AML-193 (cell line): ENCODE measurements at regions not wholly inside any gene's neighbourhood (a gene's known extent, or its start where the extent isn't known, plus 50 kb on each side); places are given as distances from the start of the nearest gene placed in this dataset.

Experiments used
- DNase-seq, 2 experiments: peaks; one replicate each; lab custom pipeline; 2025; lab: John Stamatoyannopoulos, UW

DNA sequence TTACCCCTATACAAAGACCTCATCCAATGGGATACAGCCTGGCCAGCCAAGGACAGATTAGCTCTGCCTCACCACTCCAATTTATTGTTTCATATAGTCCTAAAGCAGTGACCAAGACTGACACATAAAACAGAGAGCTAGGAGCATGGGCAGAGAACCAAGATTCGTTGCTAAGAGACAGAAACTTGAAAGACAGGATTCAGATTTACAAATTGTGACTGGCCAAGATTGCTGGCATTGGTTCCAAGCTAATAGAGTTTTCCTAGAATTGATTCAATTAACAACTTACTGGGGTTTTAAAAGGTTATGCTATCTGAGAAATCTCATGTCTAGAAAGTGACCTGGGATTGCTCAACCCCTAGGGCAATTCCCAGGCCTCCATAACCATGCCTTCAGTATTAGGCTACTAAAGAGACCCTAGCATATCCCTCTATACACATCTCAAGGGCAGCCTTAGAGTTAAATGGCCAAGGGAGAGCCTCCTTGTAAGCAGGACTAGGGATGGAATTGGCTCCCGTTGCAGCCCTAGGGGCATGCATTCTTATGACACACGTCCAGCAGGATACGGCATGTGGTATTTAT lies 75.6 kb downstream of the ICOS start:
- no peak for DNase-seq

DNA sequence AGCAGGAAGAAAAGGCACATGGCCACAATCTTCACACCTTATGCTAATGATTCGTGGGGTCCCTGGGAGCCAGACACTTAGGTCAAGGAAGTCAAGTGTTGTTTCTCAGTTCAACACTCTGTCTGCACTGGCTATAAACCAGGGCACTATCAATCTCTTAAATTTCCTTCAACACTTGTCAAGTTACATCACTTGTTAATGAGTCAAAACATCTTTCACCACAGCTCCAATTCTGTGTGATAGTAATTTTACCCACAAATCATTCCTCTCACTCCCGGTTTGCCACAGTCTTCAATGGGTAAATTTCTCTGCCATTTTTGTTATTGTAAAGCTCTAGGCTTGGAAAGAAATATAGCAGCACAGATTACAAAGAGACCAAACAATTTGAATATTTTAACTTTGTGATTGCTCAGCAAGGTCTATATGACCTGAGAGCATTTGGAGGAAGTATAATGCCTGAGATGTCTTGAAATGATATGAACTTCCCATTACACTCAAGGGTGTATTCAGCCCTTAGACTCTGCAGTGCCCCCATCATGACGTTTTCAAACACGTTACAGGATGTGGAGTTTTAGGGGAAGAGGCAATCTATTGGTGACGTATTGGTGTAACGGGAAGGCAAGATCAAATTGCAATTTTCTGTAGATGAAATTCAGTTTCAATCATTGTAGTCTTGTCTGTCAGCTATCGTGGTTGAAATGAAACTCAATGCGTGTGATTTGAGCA lies 78.7 kb downstream of the ICOS start:
- DNase-seq: no peak

- DNase-seq: no peak
Observed at GRCh38 chr2:204018717-204019116, 82.2 kb downstream of the ICOS start.

DNA sequence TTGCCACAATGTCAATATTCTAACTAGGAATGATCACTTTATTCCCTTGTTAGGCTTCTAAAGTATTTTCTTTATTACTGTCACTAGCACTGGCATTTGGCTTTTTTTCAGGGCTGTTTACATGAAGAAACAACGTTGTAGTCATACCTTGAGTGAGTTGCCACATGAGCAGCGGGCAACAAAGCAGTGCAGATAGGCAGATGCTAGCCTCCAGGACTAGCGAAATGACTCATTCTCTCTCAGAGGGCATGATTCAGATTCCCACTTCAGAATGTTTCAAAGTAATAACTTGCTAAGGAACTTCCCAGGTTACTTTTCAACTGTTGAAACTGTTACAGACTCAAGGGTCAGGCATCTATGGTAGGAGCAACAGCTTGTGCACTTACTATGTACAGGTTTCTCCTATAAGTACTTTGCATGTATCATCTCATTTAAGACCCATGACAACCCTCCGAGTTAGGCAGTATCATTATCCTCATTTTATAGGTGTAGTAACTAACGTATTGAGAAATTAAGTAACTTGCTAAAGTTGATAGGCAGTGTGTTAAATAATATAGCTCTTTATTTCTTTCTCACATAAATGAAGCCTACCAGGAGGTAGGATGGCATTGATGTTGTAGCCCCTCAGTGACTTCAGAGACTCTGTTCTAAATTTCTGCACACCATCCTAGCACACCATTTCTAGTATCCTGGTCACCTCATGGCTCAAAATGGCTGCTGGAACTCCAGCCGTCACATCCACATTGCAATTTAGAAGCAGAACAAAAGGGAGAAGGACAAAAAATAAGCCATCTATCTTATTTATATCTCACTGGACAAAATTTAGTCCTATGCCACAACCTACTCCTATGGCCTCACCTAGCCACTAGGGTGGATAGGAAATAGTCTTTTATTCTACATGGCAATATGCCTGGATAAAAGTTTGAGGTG lies 83.3 kb downstream of the ICOS start:
- DNase-seq: no peak

GRCh38 chr2:204021290-204022081 lies 84.9 kb downstream of the ICOS start:
- DNase-seq: no peak

- no peak for DNase-seq
Observed at GRCh38 chr2:204022550-204022949, 86.0 kb downstream of the ICOS start.

DNA sequence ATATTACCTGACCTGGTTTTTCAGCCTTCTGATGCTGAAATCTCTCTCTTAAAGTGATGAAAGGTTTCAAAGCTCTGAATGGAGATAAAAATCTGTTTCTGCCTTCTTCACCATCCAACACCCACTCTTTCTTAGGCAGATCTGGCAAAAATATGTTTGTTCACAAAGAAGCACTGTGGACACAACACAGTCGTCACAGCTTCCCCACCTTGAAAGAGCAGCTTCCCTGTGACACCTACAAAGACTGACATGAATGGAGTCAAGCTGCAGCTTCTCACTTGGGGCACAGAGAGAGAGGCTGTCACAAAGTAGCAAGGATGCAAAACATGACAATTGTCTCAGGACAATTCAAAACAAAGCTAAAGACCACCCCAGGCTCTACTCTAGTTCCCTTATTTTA lies 86.5 kb downstream of the ICOS start:
- DNase-seq: no peak

DNA sequence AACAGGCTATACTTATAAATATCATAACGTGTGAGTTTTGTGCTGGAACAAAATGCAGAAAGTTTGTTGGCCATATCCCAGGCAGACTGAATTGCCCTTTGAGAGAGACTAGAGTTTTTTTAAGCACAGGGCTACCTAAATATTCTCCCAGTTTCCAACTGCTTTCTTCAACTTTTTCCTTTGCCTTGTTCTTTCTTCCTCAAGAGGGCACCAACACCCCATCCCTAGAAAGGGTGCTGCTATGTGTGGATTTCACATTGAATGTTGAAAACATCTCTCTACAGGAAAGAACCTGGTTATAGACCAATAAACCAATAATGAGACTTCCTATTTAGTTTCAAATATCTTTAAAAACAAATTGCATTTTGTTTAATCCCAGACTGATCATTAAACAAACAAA lies 87.9 kb downstream of the ICOS start:
- no peak for DNase-seq

- no peak for DNase-seq
Observed at GRCh38 chr2:204024906-204025475, 88.4 kb downstream of the ICOS start.

GRCh38 chr2:204026294-204026693 lies 89.7 kb downstream of the ICOS start:
- no peak for DNase-seq

GRCh38 chr2:204027091-204027490 lies 90.5 kb downstream of the ICOS start:
- no peak for DNase-seq

GRCh38 chr2:204030322-204030721 lies 93.8 kb downstream of the ICOS start:
- no peak for DNase-seq

- no peak for DNase-seq
Observed at GRCh38 chr2:204031056-204031455, 94.5 kb downstream of the ICOS start.

GRCh38 chr2:204032301-204032700 lies 95.7 kb downstream of the ICOS start:
- DNase-seq: no peak

DNA sequence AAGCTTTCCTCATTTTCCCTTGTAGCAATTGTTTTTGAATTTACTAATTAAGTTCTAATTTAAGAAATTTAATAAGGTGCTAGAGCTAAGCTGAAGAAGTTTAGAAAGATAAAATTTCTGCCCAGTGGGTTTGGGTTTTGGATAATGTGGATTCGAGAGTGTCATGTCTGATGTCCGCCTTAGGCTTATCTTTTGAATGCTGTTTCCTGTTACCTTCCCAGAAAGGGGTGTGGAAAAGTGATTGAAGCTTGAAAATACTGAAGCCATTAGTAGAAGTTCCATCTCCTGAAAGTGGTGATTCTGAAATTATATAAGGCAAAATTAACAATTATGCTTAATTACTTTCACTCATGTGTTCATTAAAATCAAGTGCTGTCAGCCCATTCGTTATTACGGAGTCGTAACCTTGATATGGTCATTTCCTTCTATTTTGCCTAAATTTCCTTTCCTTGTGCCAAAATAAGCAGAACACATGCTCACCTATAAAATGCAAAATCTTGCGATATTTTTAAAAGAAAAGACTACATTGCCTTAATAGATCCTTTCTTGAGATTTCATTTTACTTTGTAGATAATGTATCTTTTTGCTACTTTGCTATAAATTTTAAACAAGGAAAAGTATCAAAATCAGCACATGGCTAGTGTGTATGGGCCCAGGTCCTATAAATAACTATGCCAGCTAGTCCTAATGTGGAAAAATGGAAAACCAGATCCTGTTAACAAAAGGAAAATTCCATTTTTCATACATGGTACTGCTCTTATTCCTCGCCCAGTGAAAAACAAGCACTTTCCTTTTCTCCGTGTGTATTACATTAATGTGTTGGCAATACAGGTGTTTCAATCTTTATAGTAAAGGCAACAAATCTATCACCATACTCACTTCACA lies 97.3 kb downstream of the ICOS start:
- no peak for DNase-seq

DNA sequence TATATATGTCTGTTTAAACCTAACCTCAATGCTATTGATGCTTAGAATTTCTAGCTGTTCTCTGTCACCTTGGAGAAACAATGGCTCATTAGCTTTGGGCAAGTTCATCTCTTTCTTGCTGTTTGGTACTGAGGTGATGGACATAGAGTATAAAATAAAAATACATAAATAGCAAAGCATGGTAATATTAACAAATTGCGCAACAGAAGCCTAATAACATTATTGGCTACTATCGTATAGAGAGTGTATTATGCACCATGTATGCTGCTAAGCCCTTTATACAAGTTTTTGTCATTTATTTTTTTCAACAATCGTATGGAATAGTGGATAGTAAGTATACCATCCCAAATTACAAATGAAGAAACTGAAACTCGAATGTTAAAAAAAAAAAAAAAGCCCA lies 100.1 kb downstream of the ICOS start:
- no peak for DNase-seq

DNA sequence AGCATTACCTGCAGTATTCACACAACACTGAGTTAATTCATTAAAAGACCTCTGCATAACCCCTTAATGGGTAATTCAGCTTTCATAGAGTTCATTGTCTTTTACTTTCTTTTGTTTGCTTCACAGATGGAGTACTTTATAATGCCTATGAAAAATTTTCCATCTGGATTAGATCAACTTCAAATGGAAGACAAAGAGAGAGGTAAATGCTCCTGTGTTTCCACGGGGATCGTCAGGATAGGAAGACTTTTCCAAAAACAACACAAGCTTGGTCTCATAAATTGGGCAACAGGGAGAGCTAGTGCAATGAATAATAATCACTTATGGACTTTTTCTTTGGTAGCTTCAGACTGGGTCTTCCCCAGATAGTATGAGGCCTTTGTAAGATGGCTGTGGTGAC lies 100.7 kb downstream of the ICOS start:
- no peak for DNase-seq

DNA sequence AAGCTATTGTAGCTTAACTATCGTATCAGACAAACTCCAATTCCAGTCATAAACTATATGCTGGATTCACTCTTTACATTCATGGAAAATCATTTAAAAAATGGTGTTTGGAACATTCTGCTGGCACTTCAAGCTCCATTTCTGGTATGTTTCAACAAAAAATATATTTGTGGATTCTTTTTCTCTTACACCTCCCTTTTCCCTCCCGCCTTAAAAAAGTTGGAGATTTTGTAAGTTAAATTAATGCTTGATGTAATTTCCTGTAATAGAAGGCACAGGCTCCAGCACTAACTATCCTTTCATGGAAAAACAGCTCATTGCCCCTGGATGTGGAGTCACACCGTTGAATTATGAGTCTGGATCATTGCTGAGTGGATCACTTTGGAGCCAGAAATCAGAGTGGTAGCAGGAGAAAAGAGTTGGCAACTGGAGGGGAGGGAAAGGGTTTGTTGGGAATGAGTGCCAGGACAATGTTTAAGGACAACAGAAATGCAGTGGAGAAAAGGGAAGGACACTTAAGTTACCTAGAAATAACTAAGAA lies 102.8 kb downstream of the ICOS start:
- DNase-seq: no peak

GRCh38 chr2:204040016-204040415 lies 103.5 kb downstream of the ICOS start:
- DNase-seq: no peak

- DNase-seq: no peak
Observed at GRCh38 chr2:204042401-204042800, 105.8 kb downstream of the ICOS start.
